ENCODE measurements at regions not wholly inside any gene's neighbourhood (a gene's known extent, or its start where the extent isn't known, plus 50 kb on each side); places are given as distances from the start of the nearest gene placed in this dataset.

GRCh38 chr12:65640489-65640901, 183.8 kb upstream of the HMGA2 start:
- Histone ChIP-seq H3K9me3 (ENCODE audit: control insufficient read depth in 4 of 4, low read length in 3 of 4) (no peaks in the 10 kb centered on the region), H3K4me3 (ENCODE audit: low read depth in 1 of 3, low read length in 3 of 3) (no peak overlapping the region), H3K36me3 (ENCODE audit: control insufficient read depth in 4 of 4, insufficient read depth in 3 of 4, low read depth in 1 of 4, low read length in 3 of 4) (no peaks in the 10 kb centered on the region), H3K9ac (ENCODE audit: low read depth in 1 of 2, low read length in 2 of 2) (no peak overlapping the region), H3K4me1 (ENCODE audit: control insufficient read depth in 4 of 4, insufficient read depth in 4 of 4, low read length in 3 of 4) (no peaks in the 10 kb centered on the region), H3K27ac (ENCODE audit: low read depth in 1 of 2, low read length in 2 of 2) (no peak overlapping the region), H3K27me3 (ENCODE audit: control insufficient read depth in 4 of 4, insufficient read depth in 4 of 4, low read length in 3 of 4) (peaks cover 0 to 8% (median 0%) of the 10 kb centered on the region in 4 donors)
- TF ChIP-seq FOXA2 (IDR thresholded peaks at IDR 0.05) (no peak), RAD21 (IDR thresholded peaks at IDR 0.05) (no peak), YY1 (IDR thresholded peaks at IDR 0.05) (no peak), GABPA (IDR thresholded peaks at IDR 0.05 in 1 of 2, conservative IDR thresholded peaks at IDR 0.05 in 1 of 2) (no peak), REST (IDR thresholded peaks at IDR 0.05) (no peak), RXRA (IDR thresholded peaks at IDR 0.05) (no peak), JUND (IDR thresholded peaks at IDR 0.05) (no peak), FOXA1 (IDR thresholded peaks at IDR 0.05) (no peak), HNF4A (conservative IDR thresholded peaks at IDR 0.05) (no peak), TAF1 (conservative IDR thresholded peaks at IDR 0.05) (no peak), HNF4G (IDR thresholded peaks at IDR 0.05) (no peak), ATF3 (IDR thresholded peaks at IDR 0.05) (no peak), ZBTB33 (IDR thresholded peaks at IDR 0.05) (no peak)
- WGBS, result 81% methylated on average over 3 of the region's 3 CpGs
- no peak for DNase-seq (ENCODE audit: low spot score)

GRCh38 chr12:65642061-65642661, 182.1 kb upstream of the HMGA2 start:
- Histone ChIP-seq H3K27me3 (ENCODE audit: control insufficient read depth in 4 of 4, insufficient read depth in 4 of 4, low read length in 3 of 4) (peaks cover 0 to 8% (median 0%) of the 10 kb centered on the region in 4 donors), H3K27ac (ENCODE audit: low read depth in 1 of 2, low read length in 2 of 2) (no peak overlapping the region), H3K4me1 (ENCODE audit: control insufficient read depth in 4 of 4, insufficient read depth in 4 of 4, low read length in 3 of 4) (no peaks in the 10 kb centered on the region), H3K9me3 (ENCODE audit: control insufficient read depth in 4 of 4, low read length in 3 of 4) (no peaks in the 10 kb centered on the region), H3K9ac (ENCODE audit: low read depth in 1 of 2, low read length in 2 of 2) (no peak overlapping the region), H3K4me3 (ENCODE audit: low read depth in 1 of 3, low read length in 3 of 3) (no peak overlapping the region), H3K36me3 (ENCODE audit: control insufficient read depth in 4 of 4, insufficient read depth in 3 of 4, low read depth in 1 of 4, low read length in 3 of 4) (no peaks in the 10 kb centered on the region)
- no peak for DNase-seq (ENCODE audit: low spot score)
- WGBS, result 79% methylated on average over 5 of the region's 5 CpGs
- no peak for TF ChIP-seq EGR1 (IDR thresholded peaks at IDR 0.05; ENCODE audit: low read depth in 2 of 2)
- TF ChIP-seq RXRA (IDR thresholded peaks at IDR 0.05), result no peak
- no peak for TF ChIP-seq HNF4G (IDR thresholded peaks at IDR 0.05)
- no peak for TF ChIP-seq NR2F2 (IDR thresholded peaks at IDR 0.05)

Data from liver (tissue), 7 donors.